Uterus (tissue), 3 donors: ENCODE measurements at regions not wholly inside any gene's neighbourhood (a gene's known extent, or its start where the extent isn't known, plus 50 kb on each side); places are given as distances from the start of the nearest gene placed in this dataset.
A peak's percentile ranks its signal among the peaks of the same experiment; 100 is the strongest.

Experiments
- DNase-seq, 2 donors: peaks; one replicate each; pipeline ENCODE4 v3.0.0-alpha.2; 2019 to 2020
- H3K27ac ChIP-seq, 2 donors: fragments of 200-600 bp; sonication (generic); 1 replicate in 1 of 2; 2 replicates in 1 of 2; pipeline ENCODE4 v1.5.1; 2016 to 2018
- H3K27me3 ChIP-seq, 2 donors: fragments of 200-600 bp; sonication (generic); one replicate each; pipeline ENCODE4 v1.5.1; 2018 to 2019; ENCODE audit warnings: control low read depth in 1 of 2
- H3K36me3 ChIP-seq, 2 donors: fragments of 200-600 bp; sonication (generic); one replicate each; pipeline ENCODE4 v1.5.1; 2019; ENCODE audit warnings: control low read depth in 1 of 2
- H3K4me1 ChIP-seq, 2 donors: fragments of 200-600 bp; sonication (generic); one replicate each; pipeline ENCODE4 v1.5.1; 2018 to 2019; ENCODE audit warnings: control low read depth in 1 of 2
- H3K4me3 ChIP-seq, 2 donors: fragments of 200-600 bp; sonication (generic); 1 replicate in 1 of 2; 2 replicates in 1 of 2; pipeline ENCODE4 v1.5.1; 2018 to 2019; ENCODE audit warnings: mild to moderate bottlenecking in 1 of 2
- H3K9me3 ChIP-seq, 2 donors: fragments of 200-600 bp; sonication (generic); one replicate each; pipeline ENCODE4 v1.5.1; 2019; ENCODE audit warnings: control low read depth in 1 of 2
- CTCF ChIP-seq, 4 experiments: fragments of 200-600 bp in 2 of 4; fragments of 450-650 bp in 2 of 4; sonication (generic) in 2 of 4; IDR thresholded peaks; one replicate each; pipeline ENCODE4 v1.5.1; 2016 to 2019; ENCODE audit warnings: antibody characterized with exemption in 4 of 4, mild to moderate bottlenecking in 2 of 4, moderate library complexity in 1 of 4
- POLR2A ChIP-seq, 2 donors: fragments of 450-650 bp; IDR thresholded peaks; one replicate each; pipeline ENCODE4 v1.6.1; 2016; ENCODE audit warnings: antibody characterized with exemption in 2 of 2, mild to moderate bottlenecking in 1 of 2, moderate library complexity in 1 of 2
- intact Hi-C: fragments of 100-400 bp; cut with DNase I; formaldehyde crosslinking; loops from one replicate; pipeline ENCODE4 v1.15.1; 2023; ENCODE audit warnings: low total_unique reads
- donor health status: DM: yes; HTN: yes; CAD: no.

- Histone ChIP-seq H3K36me3 (no peaks in the 10 kb centered on the region), H3K9me3 (no peaks in the 10 kb centered on the region), H3K27ac (peak overlapping the region; percentile 72 to 73), H3K27me3 (no peaks in the 10 kb centered on the region), H3K4me1 (no peaks in the 10 kb centered on the region), H3K4me3 (no peak overlapping the region)
- TF ChIP-seq POLR2A (IDR thresholded peaks at IDR 0.05), result no peak
- intact Hi-C loops, result no loop called here
- peak; percentile 20 to 73 for DNase-seq
Measured at GRCh38 chr5:174844971-174845370, 120.6 kb downstream of the MSX2 start.

GRCh38 chr5:174843263-174844250 lies 119.2 kb downstream of the MSX2 start:
- no peak overlapping the region for H3K4me3 ChIP-seq
- no peaks in the 10 kb centered on the region for H3K36me3 ChIP-seq
- no peaks in the 10 kb centered on the region for H3K4me1 ChIP-seq
- no peaks in the 10 kb centered on the region for H3K27me3 ChIP-seq
- TF ChIP-seq POLR2A (IDR thresholded peaks at IDR 0.05), result no peak
- TF ChIP-seq CTCF (IDR thresholded peaks at IDR 0.05), result no peak
- intact Hi-C loops, result no loop called here
- H3K27ac ChIP-seq, result peak overlapping the region; percentile 72 to 73
- no peaks in the 10 kb centered on the region for H3K9me3 ChIP-seq
- DNase-seq, result peak in 1 of 2 donors; percentile 48

GRCh38 chr5:174840435-174840834 lies 116.1 kb downstream of the MSX2 start:
- intact Hi-C loops, result no loop called here
- TF ChIP-seq POLR2A (IDR thresholded peaks at IDR 0.05) (no peak), CTCF (IDR thresholded peaks at IDR 0.05) (no peak)
- Histone ChIP-seq H3K27ac (peak overlapping the region; percentile 60 to 86), H3K4me1 (no peaks in the 10 kb centered on the region), H3K4me3 (no peak overlapping the region), H3K27me3 (no peaks in the 10 kb centered on the region), H3K9me3 (no peaks in the 10 kb centered on the region), H3K36me3 (no peaks in the 10 kb centered on the region)
- peak in 1 of 2 donors; percentile 57 for DNase-seq

- no peaks in the 10 kb centered on the region for H3K36me3 ChIP-seq
- H3K27ac ChIP-seq, result peak overlapping the region; percentile 60 to 86
- TF ChIP-seq POLR2A (IDR thresholded peaks at IDR 0.05) (no peak), CTCF (IDR thresholded peaks at IDR 0.05) (no peak)
- H3K4me1 ChIP-seq, result no peaks in the 10 kb centered on the region
- no peak for DNase-seq
- intact Hi-C loops, result no loop called here
- no peaks in the 10 kb centered on the region for H3K9me3 ChIP-seq
- H3K4me3 ChIP-seq, result no peak overlapping the region
- H3K27me3 ChIP-seq, result no peaks in the 10 kb centered on the region
Measured at GRCh38 chr5:174839196-174839595, 114.8 kb downstream of the MSX2 start.

- no peaks in the 10 kb centered on the region for H3K27me3 ChIP-seq
- H3K27ac ChIP-seq, result peak overlapping the region in 1 of 2 donors; percentile 86
- peak in 2 of 4 experiments; percentile 28 to 29 for TF ChIP-seq CTCF (IDR thresholded peaks at IDR 0.05)
- no peak for TF ChIP-seq POLR2A (IDR thresholded peaks at IDR 0.05)
- intact Hi-C loops, result no loop called here
- H3K9me3 ChIP-seq, result no peaks in the 10 kb centered on the region
- DNase-seq, result peak; percentile 19 to 61
- no peak overlapping the region for H3K4me3 ChIP-seq
- H3K4me1 ChIP-seq, result no peaks in the 10 kb centered on the region
- no peaks in the 10 kb centered on the region for H3K36me3 ChIP-seq
Measured at GRCh38 chr5:174837919-174838902, 113.8 kb downstream of the MSX2 start.
